GM19043 (cell line): ENCODE measurements at regions not wholly inside any gene's neighbourhood (a gene's known extent, or its start where the extent isn't known, plus 50 kb on each side); places are given as distances from the start of the nearest gene placed in this dataset.
A peak's percentile ranks its signal among the peaks of the same experiment; 100 is the strongest.

ENCODE experiments used
- ATAC-seq: cut with Tn5 transposase; IDR thresholded peaks from one replicate; pipeline ENCODE4 v1.9.1; 2021; ENCODE audit warnings: low read depth; ENCODE audit not compliant: unreplicated experiment

DNA sequence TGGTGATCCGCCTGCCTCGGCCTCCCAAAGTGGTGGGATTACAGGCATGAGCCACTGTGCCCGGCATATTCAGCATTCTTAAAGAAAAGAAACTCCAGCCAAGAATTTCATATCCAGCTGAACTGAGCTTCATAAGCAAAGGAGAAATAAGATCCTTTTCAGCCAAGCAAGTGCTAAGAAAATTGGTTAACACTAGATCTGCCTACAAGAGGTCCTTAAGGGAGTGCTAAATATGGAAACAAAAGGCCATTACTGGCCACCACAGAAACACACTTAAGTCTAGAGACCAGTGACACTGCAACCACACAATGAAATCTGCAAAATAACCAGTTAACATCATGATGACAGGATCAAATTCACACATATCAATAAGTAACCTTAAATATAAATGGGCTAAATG is 331.5 kb downstream of the MAN2A1 start:
- ATAC-seq = no peak

- ATAC-seq = no peak
These were observed 335.4 kb downstream of the MAN2A1 start for GRCh38 chr5:110025160-110025559.

GRCh38 chr5:110027527-110028322 is 338.0 kb downstream of the MAN2A1 start:
- no peak for ATAC-seq

DNA sequence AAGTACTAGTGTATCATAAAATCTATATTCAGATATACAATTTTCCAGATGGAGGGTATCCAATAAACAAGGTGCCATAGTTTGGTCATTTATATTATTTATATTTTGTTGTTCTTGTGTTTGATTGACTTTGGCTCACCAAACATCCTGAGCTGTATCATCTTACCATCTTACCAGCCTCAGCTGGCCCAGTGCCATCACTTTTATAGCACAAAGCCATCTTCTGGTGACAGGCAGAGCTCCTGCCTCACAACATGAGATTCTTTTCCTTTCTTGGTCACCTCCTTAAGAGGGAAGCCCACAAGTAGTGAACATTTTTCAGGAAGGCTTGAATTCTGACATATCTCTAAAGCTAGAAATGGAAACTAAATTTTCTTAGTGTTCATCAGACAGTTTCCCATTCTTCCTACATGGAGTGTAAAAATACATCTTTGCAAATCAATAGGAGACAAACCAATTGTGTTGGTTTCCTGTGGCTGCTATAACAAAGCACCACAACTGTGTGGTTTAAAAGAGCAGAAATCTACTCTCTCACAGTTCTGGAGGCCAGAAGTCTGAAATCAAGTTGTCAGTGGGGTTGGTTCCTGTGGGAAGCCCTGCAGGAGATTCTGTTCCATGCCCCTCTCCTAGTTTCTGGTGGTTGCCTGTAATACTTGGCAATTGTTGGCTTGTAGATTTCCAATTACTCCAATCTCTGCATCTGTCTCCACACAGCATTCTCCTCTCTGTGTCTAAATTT is 341.8 kb downstream of the MAN2A1 start:
- ATAC-seq = no peak

DNA sequence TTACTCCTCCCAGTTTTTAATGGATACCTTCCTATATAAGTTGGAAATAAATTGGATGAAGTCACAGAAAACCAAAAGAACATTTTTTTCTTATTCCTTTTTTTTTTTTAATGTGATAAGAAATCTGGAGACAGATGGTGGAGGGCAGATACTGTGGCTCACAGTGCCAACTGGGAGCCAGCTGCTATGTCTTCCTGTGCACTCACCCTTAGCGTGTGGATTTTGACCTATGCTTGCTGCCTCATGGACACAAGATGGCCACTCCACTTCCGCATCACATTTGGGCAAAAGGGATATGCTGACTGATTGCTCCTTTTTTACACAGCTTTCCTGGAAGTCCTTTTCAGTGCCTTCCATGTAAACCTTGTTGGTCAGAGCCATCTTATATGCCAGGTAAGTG is 342.6 kb downstream of the MAN2A1 start:
- ATAC-seq = no peak

GRCh38 chr5:110034056-110034600 is 344.4 kb downstream of the MAN2A1 start:
- no peak for ATAC-seq

DNA sequence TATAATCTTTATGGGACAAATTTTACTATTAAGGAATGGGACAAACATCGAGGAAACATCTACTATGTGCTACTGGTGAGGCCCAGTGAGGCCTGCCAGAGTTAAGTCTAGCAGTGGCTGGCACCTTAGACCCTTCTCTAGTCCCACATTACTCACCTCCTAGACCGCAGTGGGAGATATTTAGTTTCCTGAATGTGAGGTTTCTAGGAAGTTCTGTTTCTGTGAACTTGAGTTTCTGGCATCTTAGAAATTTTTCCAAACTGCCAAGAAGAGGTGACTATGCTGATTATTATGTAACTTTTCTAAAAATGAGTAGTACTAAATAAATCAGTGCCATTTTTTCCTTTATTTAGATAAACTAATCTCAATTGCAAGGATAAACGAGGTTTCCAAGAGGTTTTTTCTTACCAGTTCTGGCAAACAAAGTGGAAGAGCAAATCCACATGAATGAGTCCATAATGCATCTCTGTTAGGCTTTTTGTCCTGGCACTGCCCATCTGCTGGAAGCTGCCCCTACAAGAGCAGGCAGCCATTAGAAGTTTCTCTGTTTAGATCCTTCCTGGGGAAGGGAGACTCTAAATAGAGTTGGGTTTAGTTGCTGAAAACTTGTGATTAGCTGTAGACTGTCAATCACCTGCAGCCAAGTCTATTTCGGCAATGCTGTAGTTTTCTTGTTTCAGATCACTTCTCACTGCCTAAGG is 348.7 kb downstream of the MAN2A1 start:
- no peak for ATAC-seq

- ATAC-seq = no peak
These were observed 350.5 kb downstream of the MAN2A1 start for GRCh38 chr5:110040178-110040577.

DNA sequence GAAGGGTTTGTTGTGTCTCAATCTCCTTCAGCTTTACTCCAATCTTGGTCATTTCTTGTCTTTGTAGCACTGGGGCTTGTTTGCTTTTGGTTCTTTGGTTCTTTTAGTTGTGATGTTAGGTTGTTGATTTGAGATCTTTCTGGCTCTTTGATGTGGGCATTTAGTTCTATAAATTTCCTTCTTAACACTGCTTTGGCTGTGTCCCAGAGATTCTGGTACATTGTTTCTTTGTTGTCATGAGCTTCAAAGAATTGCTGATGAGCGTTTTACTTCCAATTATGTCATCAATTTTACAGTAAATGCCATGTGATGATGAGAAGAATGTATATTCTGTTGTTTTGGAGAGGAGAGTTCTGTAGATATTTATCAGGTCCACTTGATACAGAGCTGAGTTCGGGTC is 353.3 kb downstream of the MAN2A1 start:
- ATAC-seq = no peak

DNA sequence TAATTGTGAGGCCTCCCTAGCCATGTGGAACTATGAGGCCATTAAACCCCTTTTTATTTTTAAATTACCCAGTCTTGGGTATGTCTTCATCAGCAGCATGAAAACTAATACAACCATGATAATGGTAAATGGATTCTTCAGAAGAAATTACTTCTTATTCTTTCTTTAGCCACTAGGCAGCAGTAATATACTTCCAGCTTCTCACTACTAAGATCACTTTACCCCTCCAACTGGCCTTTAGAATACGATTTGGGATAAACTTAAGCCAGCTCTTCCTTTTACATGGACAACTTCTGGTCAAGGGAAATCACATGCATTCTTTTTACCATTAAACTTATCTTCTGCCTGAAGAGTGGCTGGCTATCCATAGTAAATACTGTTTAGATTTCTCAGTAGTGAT is 355.4 kb downstream of the MAN2A1 start:
- ATAC-seq = no peak

DNA sequence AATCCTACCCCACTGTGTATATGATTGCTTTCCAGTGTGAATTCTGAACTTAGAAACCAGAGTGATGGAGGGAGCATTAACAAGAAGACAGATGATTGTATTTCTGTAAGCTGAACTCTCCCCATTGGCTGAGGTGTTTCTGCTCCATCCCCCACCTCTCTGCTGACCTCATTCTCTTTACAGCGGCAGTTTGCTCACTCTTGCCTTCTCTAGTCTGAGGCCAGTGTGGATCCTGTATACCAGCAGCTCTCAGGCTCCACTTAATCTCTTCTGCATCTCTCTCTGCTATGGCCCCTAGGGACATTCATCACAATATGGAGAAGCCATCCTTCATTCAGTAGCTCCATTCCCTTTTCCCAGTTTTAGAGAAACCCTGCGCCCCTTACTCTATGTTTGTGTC is 358.8 kb downstream of the MAN2A1 start:
- ATAC-seq = no peak

DNA sequence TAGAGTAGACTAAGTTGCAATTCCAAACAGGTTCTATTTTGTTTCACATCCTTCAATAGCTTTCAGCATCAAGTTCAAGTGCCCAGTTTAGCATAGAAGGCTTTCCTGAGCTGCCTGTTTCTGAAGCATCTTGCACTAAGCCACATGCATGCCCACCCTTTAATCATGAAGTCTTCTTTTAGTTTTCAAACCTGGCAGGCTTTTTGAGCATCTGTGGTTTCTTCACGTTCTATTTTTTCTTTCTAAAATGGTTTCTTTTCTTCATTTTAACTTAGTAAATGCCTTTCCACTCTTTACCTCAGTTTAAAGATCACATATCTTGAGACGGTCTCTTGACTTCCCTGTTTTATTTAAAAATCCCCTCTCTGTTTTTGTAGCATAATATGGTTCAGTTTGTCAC is 360.1 kb downstream of the MAN2A1 start:
- no peak for ATAC-seq

DNA sequence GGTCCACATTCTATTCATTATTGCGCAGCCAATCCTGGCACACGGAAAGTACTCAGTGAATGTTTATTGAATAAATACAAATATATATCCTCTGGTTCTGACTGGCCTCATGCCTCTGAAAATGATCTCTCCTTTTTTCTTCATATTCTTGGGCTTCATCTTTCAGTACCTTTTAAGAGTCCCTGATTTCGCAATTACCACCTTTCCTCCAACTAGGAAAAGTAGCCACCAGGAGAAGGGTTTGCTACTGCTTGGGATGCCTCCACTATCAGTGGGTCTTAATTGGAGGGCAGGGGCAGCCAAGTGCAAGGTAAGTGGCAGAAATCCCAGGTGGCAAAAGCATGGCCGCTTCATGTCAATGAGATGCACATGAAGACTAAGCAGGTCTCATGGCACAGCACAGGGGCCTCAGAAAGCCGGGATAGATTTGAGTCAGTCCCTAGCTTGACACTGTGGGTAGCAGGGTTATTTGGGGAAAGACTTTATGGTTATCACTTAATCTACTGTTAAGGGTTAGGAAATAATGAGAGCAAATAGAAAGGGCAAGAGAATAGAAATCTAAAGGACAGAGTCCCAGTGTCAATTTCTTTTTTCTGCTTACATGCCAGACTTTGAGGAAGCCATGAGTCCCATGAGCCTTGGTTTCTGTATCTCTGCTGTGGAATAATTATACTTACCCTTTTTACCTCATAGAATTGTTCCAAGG is 361.1 kb downstream of the MAN2A1 start:
- ATAC-seq = no peak

DNA sequence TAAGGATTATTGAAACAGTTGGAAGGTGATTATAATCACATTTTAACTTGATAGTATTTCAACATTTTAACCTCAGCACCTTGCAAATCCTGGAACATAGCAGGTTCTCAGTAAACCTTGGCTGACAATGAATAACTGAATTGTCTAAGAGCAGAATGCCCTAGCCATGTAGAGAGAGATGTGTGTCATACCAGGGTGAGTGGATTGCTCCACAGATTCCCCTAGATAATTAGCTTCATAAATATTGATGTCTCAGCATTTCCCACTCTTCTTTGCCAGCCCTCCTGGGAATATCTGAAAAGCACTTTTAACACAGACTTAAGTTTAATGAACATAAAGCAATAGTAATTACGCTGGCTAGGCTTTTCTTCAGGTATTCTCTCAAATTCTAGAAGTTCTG is 363.5 kb downstream of the MAN2A1 start:
- ATAC-seq = no peak

DNA sequence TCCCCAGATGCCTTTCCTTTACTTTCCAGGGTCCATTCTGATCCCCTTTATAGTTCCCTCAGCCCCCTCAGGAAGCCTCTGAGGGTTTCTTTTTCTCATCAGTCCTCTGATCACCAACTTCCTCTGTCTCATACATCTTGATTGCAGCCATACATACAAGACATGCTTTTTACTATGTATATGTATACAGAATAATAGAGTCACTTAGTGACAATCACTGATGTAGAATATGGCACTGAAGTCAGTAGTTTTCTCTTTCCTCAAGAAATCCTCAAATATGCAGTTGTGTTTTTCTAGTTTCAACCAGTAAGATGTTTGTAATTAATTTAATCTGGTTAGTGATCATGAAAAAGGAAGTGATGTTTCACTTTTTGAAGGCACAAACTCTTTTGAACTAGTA is 364.1 kb downstream of the MAN2A1 start:
- ATAC-seq = peak; percentile 10

DNA sequence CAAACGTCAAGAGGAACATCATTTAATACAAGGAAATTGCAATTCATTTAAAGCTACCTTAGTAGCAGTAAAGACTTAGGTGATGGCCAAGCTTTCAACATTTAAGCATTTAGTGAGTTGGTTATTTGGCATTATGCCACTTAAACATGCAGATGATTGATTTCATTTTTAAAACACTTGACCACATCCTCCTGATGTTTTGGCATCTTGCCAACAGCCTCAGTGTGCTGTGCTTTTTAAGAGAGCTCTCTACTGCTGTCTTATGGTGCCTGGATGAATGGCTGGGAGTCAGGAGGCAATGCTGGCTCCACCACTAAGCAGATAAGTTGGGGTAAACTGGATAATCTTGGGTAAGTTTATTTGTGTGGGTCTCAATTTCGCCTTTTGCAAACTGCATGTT is 364.5 kb downstream of the MAN2A1 start:
- peak; percentile 85 for ATAC-seq

DNA sequence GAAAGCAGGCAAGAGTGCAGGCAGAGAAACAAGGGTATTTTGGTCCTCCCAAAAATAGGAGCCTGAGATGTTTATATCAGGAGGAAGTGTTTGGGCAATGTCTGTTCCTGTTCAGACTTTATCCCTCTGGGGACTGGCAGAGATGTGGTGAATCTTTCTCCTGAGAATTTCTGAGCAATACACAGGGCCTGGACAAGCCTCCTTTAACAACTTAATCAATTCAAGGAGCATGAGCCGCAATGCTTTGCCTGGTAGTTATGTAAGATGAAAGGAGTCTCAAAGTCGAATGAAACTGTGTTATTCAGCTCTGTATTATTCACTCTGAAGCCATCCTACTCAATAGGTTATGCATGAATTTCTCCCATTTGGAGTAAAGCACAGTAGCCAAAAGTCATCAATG is 365.6 kb downstream of the MAN2A1 start:
- ATAC-seq = no peak

DNA sequence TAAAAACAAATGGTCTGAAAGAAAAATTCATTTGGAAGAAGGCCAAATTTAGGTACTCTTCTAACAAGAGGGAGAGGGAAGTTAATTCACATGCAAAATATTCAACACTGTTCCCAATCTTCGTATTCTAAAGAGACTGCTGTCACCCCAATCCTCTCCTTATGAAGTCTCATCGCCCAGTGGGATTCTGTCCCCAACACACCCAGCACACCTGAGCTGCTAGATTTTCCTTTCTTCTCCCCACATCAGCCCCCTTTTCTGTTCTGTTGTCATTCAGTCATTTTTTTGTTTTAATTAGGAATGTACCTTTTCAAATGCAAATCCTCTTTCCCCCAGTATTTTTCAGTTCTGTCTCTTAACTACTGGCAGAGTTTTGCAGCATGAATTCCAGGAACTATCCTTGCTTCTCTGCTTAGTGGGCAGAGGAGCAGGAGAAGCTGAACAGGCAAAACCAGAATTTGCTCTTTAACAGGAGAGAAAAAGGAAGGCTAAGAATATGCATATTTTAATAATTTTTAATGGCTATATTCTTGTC is 366.9 kb downstream of the MAN2A1 start:
- ATAC-seq = no peak

- no peak for ATAC-seq
These were observed 368.4 kb downstream of the MAN2A1 start for GRCh38 chr5:110058175-110058574.

DNA sequence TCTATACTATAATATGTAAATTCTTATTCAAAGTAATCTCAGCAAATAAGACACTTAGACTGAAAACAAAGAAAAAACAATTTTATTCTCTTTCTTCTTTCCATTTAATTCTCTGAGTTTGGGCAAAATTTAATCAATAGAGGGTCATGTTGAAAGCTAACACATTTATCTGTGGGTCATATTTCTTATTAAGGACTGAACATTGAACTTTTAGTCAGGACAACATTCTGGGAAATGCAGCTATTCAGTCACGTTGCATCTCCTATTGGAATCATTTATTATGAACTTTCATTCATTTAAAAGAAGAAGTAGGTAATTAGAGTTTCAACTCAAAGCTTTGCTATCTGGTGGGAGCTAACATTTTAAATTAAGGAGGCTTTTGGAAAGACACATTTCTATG is 372.5 kb downstream of the MAN2A1 start:
- no peak for ATAC-seq
